GM12872 (cell line): ENCODE measurements at regions not wholly inside any gene's neighbourhood (a gene's known extent, or its start where the extent isn't known, plus 50 kb on each side); places are given as distances from the start of the nearest gene placed in this dataset.

Experiments used
- CTCF ChIP-seq: IDR thresholded peaks from 3 replicates; pipeline ENCODE4 v1.5.1; 2011; ENCODE audit warnings: low read depth, mild to moderate bottlenecking, low read length, moderate library complexity; ENCODE audit not compliant: insufficient read depth

GRCh38 chr9:78765861-78766260 lies 468.9 kb downstream of the PSAT1 start:
- TF ChIP-seq CTCF: no peak

- no peak for TF ChIP-seq CTCF
These were observed 470.6 kb downstream of the PSAT1 start for GRCh38 chr9:78767490-78767889.

GRCh38 chr9:78769690-78770089 lies 472.8 kb downstream of the PSAT1 start:
- TF ChIP-seq CTCF: no peak

GRCh38 chr9:78775211-78775610 lies 478.3 kb downstream of the PSAT1 start:
- no peak for TF ChIP-seq CTCF

- no peak for TF ChIP-seq CTCF
These were observed 478.9 kb downstream of the PSAT1 start for GRCh38 chr9:78775696-78776295.

- TF ChIP-seq CTCF: no peak
These were observed 480.8 kb downstream of the PSAT1 start for GRCh38 chr9:78777747-78778146.

GRCh38 chr9:78778318-78778717 lies 481.4 kb downstream of the PSAT1 start:
- TF ChIP-seq CTCF: no peak
